HG03045 (cell line): ENCODE measurements at regions not wholly inside any gene's neighbourhood (a gene's known extent, or its start where the extent isn't known, plus 50 kb on each side); places are given as distances from the start of the nearest gene placed in this dataset.

Experiments
- ATAC-seq: cut with Tn5 transposase; IDR thresholded peaks from one replicate; pipeline ENCODE4 v1.9.1; 2021; ENCODE audit warnings: mild to moderate bottlenecking, moderate library complexity; ENCODE audit not compliant: unreplicated experiment

- no peak for ATAC-seq
Observed at GRCh38 chr14:46788994-46789393, 137.4 kb upstream of the RPL10L start.

- ATAC-seq = no peak
Observed at GRCh38 chr14:46782281-46782680, 130.7 kb upstream of the RPL10L start.

- ATAC-seq = peak; percentile 86
Observed at GRCh38 chr14:46769292-46769691, 117.7 kb upstream of the RPL10L start.

- no peak for ATAC-seq
Observed at GRCh38 chr14:46747001-46747652, 95.5 kb upstream of the RPL10L start.

- ATAC-seq = no peak
Observed at GRCh38 chr14:46734286-46734685, 82.7 kb upstream of the RPL10L start.

GRCh38 chr14:46717211-46717610, 65.6 kb upstream of the RPL10L start:
- no peak for ATAC-seq
